Stomach (tissue), 8 donors: ENCODE measurements at regions not wholly inside any gene's neighbourhood (a gene's known extent, or its start where the extent isn't known, plus 50 kb on each side); places are given as distances from the start of the nearest gene placed in this dataset.
A peak's percentile ranks its signal among the peaks of the same experiment; 100 is the strongest.

Source experiments
- DNase-seq, 2 donors: peaks; one replicate each; pipeline versions ENCODE4 v3.0.0 to v3.0.0-alpha.2; 2013 to 2019
- H3K27ac ChIP-seq, 5 donors: fragments of 200-600 bp in 4 of 5; sonication (generic) in 4 of 5; one replicate each; pipeline ENCODE4 v1.5.1; 2013 to 2019; ENCODE audit warnings: mild to moderate bottlenecking in 1 of 5, moderate library complexity in 1 of 5
- H3K27me3 ChIP-seq, 3 donors: fragments of 200-600 bp; sonication (generic); one replicate each; pipeline ENCODE4 v1.5.1; 2017 to 2019; ENCODE audit warnings: mixed run types in 1 of 3
- H3K36me3 ChIP-seq, 4 donors: fragments of 200-600 bp; sonication (generic); 1 replicate in 3 of 4; 2 replicates in 1 of 4; pipeline ENCODE4 v1.5.1; 2016 to 2019
- H3K4me1 ChIP-seq, 4 donors: fragments of 200-600 bp; sonication (generic); one replicate each; pipeline ENCODE4 v1.5.1; 2016 to 2019
- H3K4me3 ChIP-seq, 4 donors: fragments of 200-600 bp; sonication (generic) in 3 of 4; one replicate each; pipeline ENCODE4 v1.5.1; 2016 to 2019; ENCODE audit warnings: mild to moderate bottlenecking in 1 of 4
- H3K9me3 ChIP-seq, 4 donors: fragments of 200-600 bp; sonication (generic); one replicate each; pipeline ENCODE4 v1.5.1; 2016 to 2019
- EP300 ChIP-seq: sonication (generic); formaldehyde crosslinking; IDR thresholded peaks from one replicate; pipeline ENCODE4 v1.6.1; 2017; ENCODE audit warnings: antibody characterized with exemption
- POLR2A ChIP-seq, 4 donors: fragments of 450-650 bp; IDR thresholded peaks; one replicate each; pipeline ENCODE4 v1.6.1; 2016; ENCODE audit warnings: antibody characterized with exemption in 4 of 4, control low read depth in 2 of 4, mild to moderate bottlenecking in 1 of 4, moderate library complexity in 1 of 4
- POLR2AphosphoS5 ChIP-seq, 3 donors: sonication (generic); formaldehyde crosslinking; IDR thresholded peaks; one replicate each; pipeline ENCODE4 v1.6.1; 2016; ENCODE audit warnings: antibody characterized with exemption in 3 of 3
- WGBS, 5 donors: extraction: QIAGEN DNeasy Blood & Tissue Kit in 3 of 5; methylation state at CpG; one replicate each; pipeline versions ENCODE4 v1.1.5 to v1.1.7; 2013 to 2018; 5-methylcytosine and 5-hydroxymethylcytosine counted together
- intact Hi-C: fragments of 100-400 bp; cut with DNase I; formaldehyde crosslinking; loops from one replicate; pipeline ENCODE4 v1.15.1; 2023; ENCODE audit warnings: low total_unique reads
- TF ChIP-seq, protein P1 (sequence below), 7 experiments: fragments of 450-650 bp in 4 of 7; fragments of 200-600 bp in 3 of 7; sonication (generic) in 3 of 7; IDR thresholded peaks; one replicate each; pipeline ENCODE4 v1.5.1; 2016 to 2019; ENCODE audit warnings: antibody characterized with exemption in 7 of 7, control low read depth in 2 of 7, mild to moderate bottlenecking in 1 of 7
- donor health status: healthy with polysubstance abuse.
- donor health status: Bipolar disorder and iron deficiency.
- donor health status: healthy.

DNA sequence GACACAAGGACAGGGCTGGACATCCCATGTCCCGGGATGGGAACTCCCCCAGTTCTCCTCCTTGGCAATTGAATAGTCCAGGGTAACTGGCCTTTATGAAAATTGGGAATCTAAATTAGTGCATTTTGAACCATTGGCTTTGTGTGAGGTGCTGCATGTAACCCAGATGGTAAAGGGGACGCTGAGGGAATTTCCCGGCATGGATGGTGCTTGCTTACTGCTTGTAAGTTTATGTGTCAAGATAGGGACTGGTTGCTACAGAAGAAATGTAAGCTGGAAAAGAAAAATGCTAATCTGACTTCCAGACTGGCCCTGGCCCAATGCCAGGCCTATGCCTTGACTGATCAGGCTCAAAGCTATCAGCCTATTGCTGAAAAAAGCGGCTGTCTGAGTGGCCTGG lies 1096.7 kb upstream of the DDX18 start:
- Histone ChIP-seq H3K36me3 (no peaks in the 10 kb centered on the region), H3K9me3 (no peaks in the 10 kb centered on the region), H3K27ac (no peak overlapping the region), H3K4me3 (no peak overlapping the region), H3K27me3 (no peaks in the 10 kb centered on the region), H3K4me1 (no peaks in the 10 kb centered on the region)
- WGBS, 5 donors, result 52 to 70% (median 60%) methylated on average over 4 of the region's 4 CpGs
- intact Hi-C loops, result no loop called here
- peak in 1 of 2 donors; percentile 15 for DNase-seq
- TF ChIP-seq, protein P1, sequence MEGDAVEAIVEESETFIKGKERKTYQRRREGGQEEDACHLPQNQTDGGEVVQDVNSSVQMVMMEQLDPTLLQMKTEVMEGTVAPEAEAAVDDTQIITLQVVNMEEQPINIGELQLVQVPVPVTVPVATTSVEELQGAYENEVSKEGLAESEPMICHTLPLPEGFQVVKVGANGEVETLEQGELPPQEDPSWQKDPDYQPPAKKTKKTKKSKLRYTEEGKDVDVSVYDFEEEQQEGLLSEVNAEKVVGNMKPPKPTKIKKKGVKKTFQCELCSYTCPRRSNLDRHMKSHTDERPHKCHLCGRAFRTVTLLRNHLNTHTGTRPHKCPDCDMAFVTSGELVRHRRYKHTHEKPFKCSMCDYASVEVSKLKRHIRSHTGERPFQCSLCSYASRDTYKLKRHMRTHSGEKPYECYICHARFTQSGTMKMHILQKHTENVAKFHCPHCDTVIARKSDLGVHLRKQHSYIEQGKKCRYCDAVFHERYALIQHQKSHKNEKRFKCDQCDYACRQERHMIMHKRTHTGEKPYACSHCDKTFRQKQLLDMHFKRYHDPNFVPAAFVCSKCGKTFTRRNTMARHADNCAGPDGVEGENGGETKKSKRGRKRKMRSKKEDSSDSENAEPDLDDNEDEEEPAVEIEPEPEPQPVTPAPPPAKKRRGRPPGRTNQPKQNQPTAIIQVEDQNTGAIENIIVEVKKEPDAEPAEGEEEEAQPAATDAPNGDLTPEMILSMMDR (IDR thresholded peaks at IDR 0.05), result no peak
- TF ChIP-seq EP300 (no peak), POLR2A (IDR thresholded peaks at IDR 0.05) (no peak), POLR2AphosphoS5 (IDR thresholded peaks at IDR 0.05) (no peak)

DNA sequence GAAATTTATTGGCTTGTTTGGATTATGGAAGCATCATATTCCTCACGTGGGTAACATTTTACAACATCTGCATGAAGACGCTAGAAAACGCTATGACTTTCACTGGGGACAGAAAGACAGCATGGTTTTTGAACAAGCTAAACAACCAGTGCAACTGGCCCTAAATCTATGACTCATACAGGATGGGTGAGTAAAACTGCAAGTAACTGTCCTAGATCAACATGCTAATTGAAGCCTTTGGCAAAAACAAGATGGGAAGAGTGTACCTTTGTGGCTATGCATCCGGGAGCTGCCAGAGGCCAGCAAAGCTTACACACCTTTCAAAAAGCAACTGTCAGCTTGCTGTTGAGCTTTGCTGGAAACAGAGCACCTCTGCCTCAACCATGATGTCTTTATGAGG lies 1096.0 kb upstream of the DDX18 start:
- Histone ChIP-seq H3K4me1 (no peaks in the 10 kb centered on the region), H3K27ac (no peak overlapping the region), H3K9me3 (no peaks in the 10 kb centered on the region), H3K36me3 (no peaks in the 10 kb centered on the region), H3K27me3 (no peaks in the 10 kb centered on the region), H3K4me3 (no peak overlapping the region)
- no peak for DNase-seq
- WGBS, 5 donors, result 78 to 90% (median 84%) methylated on average over 4 of the region's 4 CpGs
- intact Hi-C loops, result no loop called here
- TF ChIP-seq EP300, result no peak
- no peak for TF ChIP-seq POLR2A (IDR thresholded peaks at IDR 0.05)
- no peak for TF ChIP-seq POLR2AphosphoS5 (IDR thresholded peaks at IDR 0.05)
- TF ChIP-seq, protein P1 (IDR thresholded peaks at IDR 0.05), result no peak

DNA sequence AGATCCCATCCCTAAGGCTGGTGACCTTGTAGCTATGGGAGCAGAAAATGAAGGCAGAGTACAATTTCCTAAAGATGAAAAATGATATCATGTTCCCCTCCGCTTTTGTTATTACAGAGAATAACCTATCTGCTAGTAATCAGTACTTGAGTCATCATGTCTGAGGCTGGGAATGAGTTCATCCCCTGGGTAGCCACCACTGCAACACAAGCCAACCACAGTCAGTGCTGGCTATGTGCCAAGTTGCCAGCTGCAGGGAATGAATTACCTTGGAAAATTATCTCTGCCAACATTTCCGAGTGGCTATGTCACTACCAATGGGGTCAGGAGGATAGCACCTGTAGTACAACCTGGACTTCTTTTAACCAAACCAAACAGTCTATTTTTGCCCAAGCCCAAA lies 1094.7 kb upstream of the DDX18 start:
- no peaks in the 10 kb centered on the region for H3K36me3 ChIP-seq
- H3K4me3 ChIP-seq, result no peak overlapping the region
- no peak overlapping the region for H3K27ac ChIP-seq
- no peaks in the 10 kb centered on the region for H3K4me1 ChIP-seq
- no peaks in the 10 kb centered on the region for H3K27me3 ChIP-seq
- WGBS, 5 donors, result 63 to 75% (median 72%) methylated on average over 2 of the region's 2 CpGs
- DNase-seq, result no peak
- TF ChIP-seq EP300, result no peak
- TF ChIP-seq POLR2A (IDR thresholded peaks at IDR 0.05), result no peak
- TF ChIP-seq POLR2AphosphoS5 (IDR thresholded peaks at IDR 0.05), result no peak
- TF ChIP-seq, protein P1 (IDR thresholded peaks at IDR 0.05), result no peak
- H3K9me3 ChIP-seq, result no peaks in the 10 kb centered on the region
- intact Hi-C loops, result no loop called here

DNA sequence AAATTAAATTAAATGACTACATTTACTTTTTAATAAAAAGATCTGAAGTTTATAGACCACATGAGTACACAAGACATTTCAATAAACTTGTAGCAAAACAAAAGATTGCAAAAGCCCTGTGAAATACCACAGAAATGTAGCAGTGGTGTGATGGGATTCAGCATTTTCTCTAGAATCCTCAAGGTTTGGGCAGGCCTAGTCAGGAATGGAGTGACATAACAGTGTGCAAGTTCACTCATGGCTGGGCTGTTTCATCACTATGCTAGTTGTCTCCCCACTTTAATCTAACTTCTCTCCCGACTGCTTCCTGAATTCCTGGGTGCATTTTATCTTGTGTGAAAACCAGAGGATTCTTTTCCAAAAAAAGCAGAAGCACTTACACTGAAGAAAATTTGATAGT lies 1089.9 kb upstream of the DDX18 start:
- Histone ChIP-seq H3K9me3 (peaks cover 0 to 4% (median 0%) of the 10 kb centered on the region in 4 donors), H3K27me3 (no peaks in the 10 kb centered on the region), H3K4me3 (no peak overlapping the region), H3K27ac (no peak overlapping the region), H3K4me1 (no peaks in the 10 kb centered on the region), H3K36me3 (no peaks in the 10 kb centered on the region)
- TF ChIP-seq POLR2AphosphoS5 (IDR thresholded peaks at IDR 0.05), result no peak
- no peak for TF ChIP-seq POLR2A (IDR thresholded peaks at IDR 0.05)
- TF ChIP-seq EP300, result no peak
- TF ChIP-seq, protein P1 (IDR thresholded peaks at IDR 0.05), result no peak
- DNase-seq, result no peak
- intact Hi-C loops, result no loop called here
- 56 to 83% (median 70%) methylated on average over 1 of the region's 1 CpG for WGBS, 5 donors
